Activated gamma-delta T cell treated with anti-CD3 and anti-CD28 coated beads, Interleukin-2, amount 50 U/mL, for 16 hours (primary cell): ENCODE measurements at regions not wholly inside any gene's neighbourhood (a gene's known extent, or its start where the extent isn't known, plus 50 kb on each side); places are given as distances from the start of the nearest gene placed in this dataset.
"Not testable (repeated sequence)": the region's sequence is repeated elsewhere in the genome, so short reads cannot be mapped to it uniquely, and the experiment has no call there.

Experiments used
- DNase-seq: peaks from one replicate; pipeline ENCODE4 v3.0.0-alpha.2; 2020; ENCODE audit warnings: low read depth

GRCh38 chr1:219350172-219350931 is 176.7 kb downstream of the LYPLAL1 start:
- no peak for DNase-seq

GRCh38 chr1:219347921-219348391 is 174.3 kb downstream of the LYPLAL1 start:
- DNase-seq, result no peak

- no peak for DNase-seq
These were observed 173.7 kb downstream of the LYPLAL1 start for GRCh38 chr1:219347376-219347775.

- DNase-seq, result no peak
These were observed 172.3 kb downstream of the LYPLAL1 start for GRCh38 chr1:219345953-219346352.

DNA sequence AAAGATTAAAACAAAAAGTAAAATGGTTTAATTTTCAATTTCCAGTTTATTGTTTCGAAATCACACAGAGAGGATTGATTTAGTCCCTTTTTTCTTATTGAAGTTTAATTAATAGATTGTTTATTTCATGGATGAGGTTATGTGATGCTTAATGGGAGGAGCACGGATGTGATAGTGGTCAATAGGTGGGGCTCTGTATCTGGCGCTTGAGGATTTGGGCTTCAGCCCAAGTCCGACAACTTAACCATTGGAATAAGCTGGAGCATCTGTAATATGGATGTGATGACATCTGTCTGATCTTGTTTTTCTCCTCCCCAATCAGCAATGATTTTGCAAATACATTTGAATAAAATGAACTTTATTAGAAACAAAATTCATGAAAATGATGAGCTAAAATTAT is 169.2 kb downstream of the LYPLAL1 start:
- DNase-seq, result no peak

- no peak for DNase-seq
These were observed 167.1 kb downstream of the LYPLAL1 start for GRCh38 chr1:219340796-219341195.

GRCh38 chr1:219339466-219339865 is 165.8 kb downstream of the LYPLAL1 start:
- no peak for DNase-seq

- no peak for DNase-seq
These were observed 163.9 kb downstream of the LYPLAL1 start for GRCh38 chr1:219337588-219337987.

GRCh38 chr1:219333626-219334025 is 159.9 kb downstream of the LYPLAL1 start:
- DNase-seq, result no peak

- no peak for DNase-seq
These were observed 157.7 kb downstream of the LYPLAL1 start for GRCh38 chr1:219331424-219331823.

DNA sequence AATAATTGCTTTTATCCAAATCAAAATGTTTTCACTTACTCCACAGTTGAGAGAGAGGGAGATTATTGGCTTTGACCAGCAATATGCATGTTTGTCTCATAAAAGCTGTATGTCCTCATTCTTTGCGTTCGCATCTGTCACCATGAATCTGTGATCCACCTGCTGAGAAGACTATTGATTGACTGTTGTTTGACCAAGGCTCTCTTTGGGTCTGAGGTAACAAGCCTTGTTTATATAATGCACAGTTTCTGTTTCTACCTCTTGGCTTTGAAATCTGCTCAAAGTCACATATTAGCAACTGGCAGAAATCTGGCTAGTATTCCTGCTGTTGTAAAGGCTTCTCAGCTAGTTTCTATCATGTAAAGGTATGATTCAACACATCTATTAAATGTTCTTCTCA is 157.0 kb downstream of the LYPLAL1 start:
- DNase-seq, result no peak

DNA sequence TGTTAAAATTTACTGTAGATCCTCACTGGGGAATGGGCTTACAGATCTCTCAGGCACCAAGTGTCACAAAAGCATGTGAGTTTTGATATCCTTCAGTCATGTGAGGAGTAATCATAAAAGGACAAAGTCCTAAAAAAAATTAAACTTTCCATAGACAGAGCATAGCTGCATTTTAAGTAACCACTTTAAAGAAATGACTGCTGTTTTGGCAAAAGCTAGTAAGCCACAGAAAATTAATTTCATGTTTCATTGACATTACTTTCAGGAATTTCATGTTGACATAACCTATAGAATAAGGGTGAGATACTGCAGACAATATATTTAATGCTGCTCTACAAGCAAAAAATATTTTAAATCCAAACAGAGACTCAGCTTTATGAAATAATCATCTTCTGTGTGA is 156.3 kb downstream of the LYPLAL1 start:
- no peak for DNase-seq

GRCh38 chr1:219329578-219329977 is 155.9 kb downstream of the LYPLAL1 start:
- no peak for DNase-seq

DNA sequence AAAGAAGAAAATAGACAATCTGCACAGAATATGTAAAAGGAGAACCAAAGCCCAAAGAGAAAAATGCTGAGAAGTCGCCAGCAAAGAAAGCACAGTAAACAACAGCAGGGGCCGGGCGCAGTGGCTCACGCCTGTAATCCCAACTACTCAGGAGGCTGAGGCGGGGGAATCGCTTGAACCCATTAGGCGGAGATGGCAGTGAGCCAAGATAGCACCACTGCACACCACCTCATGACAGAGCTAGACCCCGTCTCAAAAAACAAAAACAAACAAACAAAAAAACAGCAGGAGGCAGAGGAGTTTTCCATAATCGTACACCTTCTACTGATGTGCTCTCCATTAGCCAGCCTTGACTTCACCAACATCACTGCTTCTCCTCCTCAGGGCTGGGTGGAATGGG is 153.2 kb downstream of the LYPLAL1 start:
- no peak for DNase-seq

DNA sequence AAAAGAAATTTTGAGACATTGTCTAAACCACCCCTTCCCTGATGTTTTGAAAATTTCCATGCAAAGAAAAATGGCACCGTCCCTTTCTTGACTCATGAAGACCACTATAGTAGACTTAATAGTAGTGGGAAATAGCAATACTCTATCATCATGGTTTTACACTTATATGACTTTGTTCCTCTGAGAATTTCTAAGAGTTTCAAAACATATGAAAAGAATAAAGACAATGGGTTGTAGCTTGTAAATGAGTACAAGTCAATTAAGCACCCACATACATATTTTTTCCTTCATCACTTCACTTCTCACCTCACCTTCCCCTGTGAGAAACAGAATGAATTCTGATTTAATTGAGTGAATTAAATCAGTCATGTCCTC is 151.7 kb downstream of the LYPLAL1 start:
- no peak for DNase-seq

GRCh38 chr1:219324629-219325367 is 151.1 kb downstream of the LYPLAL1 start:
- DNase-seq, result no peak

- no peak for DNase-seq
These were observed 150.5 kb downstream of the LYPLAL1 start for GRCh38 chr1:219324171-219324570.

DNA sequence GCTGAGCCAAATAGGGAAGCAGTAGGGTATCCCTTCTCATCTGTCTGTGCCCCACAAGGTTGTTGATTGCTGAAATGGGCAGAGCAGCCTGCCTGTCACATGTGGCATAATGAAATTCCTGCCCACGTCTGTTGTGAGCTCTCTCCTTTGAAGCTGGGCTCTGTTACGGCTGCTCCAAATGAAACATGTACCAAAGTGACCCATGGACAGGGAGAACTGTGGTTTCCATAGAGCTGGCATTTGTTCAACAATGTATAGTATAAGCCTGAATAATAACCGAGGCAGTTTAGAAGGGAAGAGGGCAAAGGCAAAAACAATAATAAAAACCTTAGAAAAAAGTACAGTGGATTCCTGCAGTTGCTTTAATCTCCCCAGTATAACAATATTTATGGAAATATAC is 149.7 kb downstream of the LYPLAL1 start:
- DNase-seq, result no peak

DNA sequence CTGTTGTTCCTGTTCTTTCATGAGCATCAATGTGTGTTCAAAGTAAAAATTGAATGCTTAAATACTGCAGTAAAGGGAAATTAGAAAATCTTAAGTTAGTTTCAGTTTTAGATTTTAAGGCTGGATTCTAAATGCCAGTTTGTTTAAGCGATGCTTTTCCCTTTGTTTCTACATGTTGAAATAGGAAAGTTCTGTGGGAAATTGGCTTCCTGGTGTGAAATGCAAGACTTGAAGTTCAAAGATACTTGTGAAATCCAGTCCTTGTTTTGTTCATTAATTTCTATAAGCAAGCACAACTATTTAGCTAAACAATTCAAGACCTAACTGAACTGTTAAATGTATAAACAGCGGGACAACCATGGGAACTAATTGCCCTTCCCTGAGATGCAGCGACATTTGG is 149.1 kb downstream of the LYPLAL1 start:
- no peak for DNase-seq

DNA sequence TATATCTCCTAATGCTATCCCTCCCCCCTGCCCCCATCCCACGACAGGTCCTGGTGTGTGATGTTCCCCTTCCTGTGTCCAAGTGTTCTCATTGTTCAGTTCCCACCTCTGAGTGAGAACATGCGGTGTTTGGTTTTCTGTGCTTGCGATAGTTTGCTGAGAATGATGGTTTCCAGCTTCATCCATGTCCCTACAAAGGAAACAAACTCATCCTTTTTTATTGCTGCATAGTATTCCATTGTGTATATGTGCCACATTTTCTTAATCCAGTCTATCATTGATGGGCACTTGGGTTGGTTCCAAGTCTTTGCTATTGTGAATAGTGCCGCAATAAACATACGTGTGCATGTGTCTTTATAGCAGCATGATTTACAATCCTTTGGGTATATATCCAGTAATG is 146.9 kb downstream of the LYPLAL1 start:
- not testable (repeated sequence) for DNase-seq

DNA sequence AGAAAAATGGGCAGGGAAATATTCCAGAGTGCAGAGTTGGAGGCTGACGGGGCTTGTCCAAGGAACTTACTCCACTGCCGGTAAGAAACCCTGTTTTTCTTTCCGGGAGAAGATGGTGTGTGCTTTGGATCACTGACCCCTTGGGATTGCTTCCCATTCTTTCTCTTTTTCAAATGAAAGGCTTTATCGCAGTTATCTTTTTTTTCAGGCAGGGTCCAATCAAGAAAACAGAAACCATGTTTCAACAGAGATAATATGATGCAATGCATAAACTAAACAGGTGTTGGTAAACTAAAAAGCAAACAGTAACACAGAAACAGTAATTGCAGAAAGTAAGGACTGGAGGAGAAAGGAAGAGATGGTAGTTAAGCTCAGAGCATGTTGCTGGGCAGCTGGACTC is 145.1 kb downstream of the LYPLAL1 start:
- DNase-seq, result no peak

GRCh38 chr1:219317762-219318353 is 144.2 kb downstream of the LYPLAL1 start:
- no peak for DNase-seq

- no peak for DNase-seq
These were observed 142.4 kb downstream of the LYPLAL1 start for GRCh38 chr1:219316066-219316465.
